NT2/D1 (cell line): ENCODE measurements at regions not wholly inside any gene's neighbourhood (a gene's known extent, or its start where the extent isn't known, plus 50 kb on each side); places are given as distances from the start of the nearest gene placed in this dataset.

ENCODE experiments used
- DNase-seq: peaks from one replicate; pipeline ENCODE4 v3.0.0-alpha.2; 2011; ENCODE audit warnings: low read depth, low spot score
- H3K27me3 ChIP-seq: 2 replicates; pipeline ENCODE4 v1.6.0; 2011; ENCODE audit warnings: mild to moderate bottlenecking; ENCODE audit not compliant: insufficient read length, insufficient read depth
- H3K36me3 ChIP-seq: 2 replicates; pipeline ENCODE4 v1.6.1; 2011; ENCODE audit warnings: mild to moderate bottlenecking, low read length, mixed read lengths; ENCODE audit not compliant: insufficient read depth, insufficient read length
- H3K4me1 ChIP-seq: 2 replicates; pipeline ENCODE4 v1.5.1; 2011; ENCODE audit not compliant: insufficient read depth, insufficient read length
- H3K4me3 ChIP-seq: 2 replicates; pipeline ENCODE4 v1.5.1; 2011; ENCODE audit warnings: low read depth; ENCODE audit not compliant: insufficient read length
- H3K9ac ChIP-seq: 2 replicates; pipeline ENCODE4 v1.6.0; 2011; ENCODE audit warnings: low read depth; ENCODE audit not compliant: insufficient read length
- H3K9me3 ChIP-seq: 2 replicates; pipeline ENCODE4 v1.5.1; 2011; ENCODE audit warnings: mild to moderate bottlenecking, low read length; ENCODE audit not compliant: insufficient read depth
- SUZ12 ChIP-seq: IDR thresholded peaks from 2 replicates; pipeline ENCODE4 v1.6.1; 2011; ENCODE audit not compliant: insufficient read length, insufficient read depth; ENCODE audit errors: extremely low read depth
- YY1 ChIP-seq: IDR thresholded peaks from 2 replicates; pipeline ENCODE4 v1.6.1; 2011; ENCODE audit not compliant: insufficient read length, insufficient read depth
- ZNF274 ChIP-seq: IDR thresholded peaks from 2 replicates; pipeline ENCODE4 v1.6.1; 2011; ENCODE audit warnings: mild to moderate bottlenecking, low read depth, low read length

- no peak for TF ChIP-seq YY1
- no peak for TF ChIP-seq ZNF274
- no peak for TF ChIP-seq SUZ12
- H3K9ac ChIP-seq, result no peak overlapping the region
- DNase-seq, result no peak
- no peaks in the 10 kb centered on the region for H3K36me3 ChIP-seq
- H3K4me1 ChIP-seq, result no peaks in the 10 kb centered on the region
- H3K4me3 ChIP-seq, result no peak overlapping the region
- H3K9me3 ChIP-seq, result no peaks in the 10 kb centered on the region
- no peaks in the 10 kb centered on the region for H3K27me3 ChIP-seq
Measured at GRCh38 chr10:88036126-88036525, 172.7 kb downstream of the PTEN start.

- TF ChIP-seq ZNF274 (no peak), YY1 (no peak), SUZ12 (no peak)
- Histone ChIP-seq H3K4me1 (no peaks in the 10 kb centered on the region), H3K9me3 (no peaks in the 10 kb centered on the region), H3K36me3 (no peaks in the 10 kb centered on the region), H3K9ac (no peak overlapping the region), H3K27me3 (no peaks in the 10 kb centered on the region), H3K4me3 (no peak overlapping the region)
- DNase-seq, result no peak
Measured at GRCh38 chr10:88037623-88038022, 174.2 kb downstream of the PTEN start.

GRCh38 chr10:88038268-88038667 is 174.8 kb downstream of the PTEN start:
- H3K9me3 ChIP-seq, result no peaks in the 10 kb centered on the region
- no peaks in the 10 kb centered on the region for H3K27me3 ChIP-seq
- H3K9ac ChIP-seq, result no peak overlapping the region
- no peaks in the 10 kb centered on the region for H3K4me1 ChIP-seq
- no peak overlapping the region for H3K4me3 ChIP-seq
- no peaks in the 10 kb centered on the region for H3K36me3 ChIP-seq
- TF ChIP-seq SUZ12 (no peak), YY1 (no peak), ZNF274 (no peak)
- no peak for DNase-seq

GRCh38 chr10:88039496-88040200 is 176.2 kb downstream of the PTEN start:
- no peak for DNase-seq

GRCh38 chr10:88041243-88042159 is 178.1 kb downstream of the PTEN start:
- H3K4me1 ChIP-seq, result no peaks in the 10 kb centered on the region
- H3K36me3 ChIP-seq, result no peaks in the 10 kb centered on the region
- H3K4me3 ChIP-seq, result no peak overlapping the region
- H3K9ac ChIP-seq, result no peak overlapping the region
- H3K27me3 ChIP-seq, result no peaks in the 10 kb centered on the region
- no peak for DNase-seq
- TF ChIP-seq ZNF274, result no peak
- TF ChIP-seq YY1, result no peak
- TF ChIP-seq SUZ12, result no peak
- H3K9me3 ChIP-seq, result no peaks in the 10 kb centered on the region

More at GRCh38 chr10:88039496-88040200, 176.2 kb downstream of the PTEN start:
- TF ChIP-seq SUZ12 (no peak), ZNF274 (no peak), YY1 (no peak)
- H3K4me1 ChIP-seq, result no peaks in the 10 kb centered on the region
- no peaks in the 10 kb centered on the region for H3K36me3 ChIP-seq
- H3K9ac ChIP-seq, result no peak overlapping the region
- no peak overlapping the region for H3K4me3 ChIP-seq
- no peaks in the 10 kb centered on the region for H3K27me3 ChIP-seq
- H3K9me3 ChIP-seq, result no peaks in the 10 kb centered on the region

- TF ChIP-seq SUZ12 (no peak), YY1 (no peak), ZNF274 (no peak)
- no peaks in the 10 kb centered on the region for H3K9me3 ChIP-seq
- no peak for DNase-seq
- no peaks in the 10 kb centered on the region for H3K36me3 ChIP-seq
- no peak overlapping the region for H3K9ac ChIP-seq
- no peak overlapping the region for H3K4me3 ChIP-seq
- no peaks in the 10 kb centered on the region for H3K4me1 ChIP-seq
- no peaks in the 10 kb centered on the region for H3K27me3 ChIP-seq
Measured at GRCh38 chr10:88042160-88043100, 179.0 kb downstream of the PTEN start.
